ENCODE measurements at regions not wholly inside any gene's neighbourhood (a gene's known extent, or its start where the extent isn't known, plus 50 kb on each side); places are given as distances from the start of the nearest gene placed in this dataset.

DNA sequence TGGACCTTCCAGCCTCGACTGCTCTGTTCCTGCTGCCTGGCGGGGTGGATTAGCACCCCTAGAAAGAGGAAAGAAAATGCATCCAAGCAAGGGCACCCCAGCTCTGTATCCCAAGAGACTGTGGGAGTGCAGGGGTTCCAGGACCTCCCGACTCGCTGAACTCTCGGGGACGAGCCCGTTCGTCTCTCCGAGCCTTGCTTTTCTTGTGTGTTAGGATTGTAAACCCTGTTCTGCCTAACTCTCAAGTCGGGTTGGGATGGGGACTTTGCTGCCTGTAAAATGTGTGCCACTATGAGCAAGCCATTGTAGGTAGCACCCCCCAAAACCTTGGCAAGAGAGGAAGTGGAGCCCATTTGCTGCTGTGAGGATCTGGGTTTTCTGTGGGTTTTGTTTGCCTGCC is 73.2 kb upstream of the VRK1 start:
- Histone ChIP-seq H3K27me3 (ENCODE audit: low read length) (peaks cover 40% of the 10 kb centered on the region), H3K9ac (ENCODE audit: low read length) (no peak overlapping the region), H3K9me3 (ENCODE audit: low read length) (no peaks in the 10 kb centered on the region), H2AFZ (ENCODE audit: low read length) (no peak overlapping the region), H3K27ac (ENCODE audit: low read length) (no peak overlapping the region), H4K20me1 (ENCODE audit: low read length) (no peaks in the 10 kb centered on the region), H3K4me3 (ENCODE audit: low read length) (no peak overlapping the region), H3K79me2 (ENCODE audit: low read length) (no peaks in the 10 kb centered on the region), H3K9me2 (replicated peaks; ENCODE audit: low read length) (no peaks in the 10 kb centered on the region), H3F3A (ENCODE audit: low read length, unreplicated experiment) (no peaks in the 10 kb centered on the region), H3K4me1 (ENCODE audit: insufficient read depth, low read length) (no peaks in the 10 kb centered on the region), H3K4me2 (ENCODE audit: low read length) (no peak overlapping the region), H3K36me3 (ENCODE audit: low read depth, low read length) (no peaks in the 10 kb centered on the region)
- no peak for ATAC-seq
- ChIA-PET POLR2A (ENCODE audit: unreplicated experiment) (no interaction called here), CTCF (no interaction called here)
- no TSS peak for BruUV-seq (replicated peaks)
- TF ChIP-seq, protein P1, sequence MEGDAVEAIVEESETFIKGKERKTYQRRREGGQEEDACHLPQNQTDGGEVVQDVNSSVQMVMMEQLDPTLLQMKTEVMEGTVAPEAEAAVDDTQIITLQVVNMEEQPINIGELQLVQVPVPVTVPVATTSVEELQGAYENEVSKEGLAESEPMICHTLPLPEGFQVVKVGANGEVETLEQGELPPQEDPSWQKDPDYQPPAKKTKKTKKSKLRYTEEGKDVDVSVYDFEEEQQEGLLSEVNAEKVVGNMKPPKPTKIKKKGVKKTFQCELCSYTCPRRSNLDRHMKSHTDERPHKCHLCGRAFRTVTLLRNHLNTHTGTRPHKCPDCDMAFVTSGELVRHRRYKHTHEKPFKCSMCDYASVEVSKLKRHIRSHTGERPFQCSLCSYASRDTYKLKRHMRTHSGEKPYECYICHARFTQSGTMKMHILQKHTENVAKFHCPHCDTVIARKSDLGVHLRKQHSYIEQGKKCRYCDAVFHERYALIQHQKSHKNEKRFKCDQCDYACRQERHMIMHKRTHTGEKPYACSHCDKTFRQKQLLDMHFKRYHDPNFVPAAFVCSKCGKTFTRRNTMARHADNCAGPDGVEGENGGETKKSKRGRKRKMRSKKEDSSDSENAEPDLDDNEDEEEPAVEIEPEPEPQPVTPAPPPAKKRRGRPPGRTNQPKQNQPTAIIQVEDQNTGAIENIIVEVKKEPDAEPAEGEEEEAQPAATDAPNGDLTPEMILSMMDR (conservative IDR thresholded peaks at IDR 0.05; ENCODE audit: low read depth, low read length), result no peak
- TF ChIP-seq EZH2 (IDR thresholded peaks at IDR 0.05; ENCODE audit: low read length, unreplicated experiment) (no peak), EZH2phosphoT487 (IDR thresholded peaks at IDR 0.05; ENCODE audit: borderline replicate concordance, low read length) (no peak)
- no peak for DNase-seq
- intact Hi-C loops (cut with micrococcal nuclease), result no loop called here

DNA sequence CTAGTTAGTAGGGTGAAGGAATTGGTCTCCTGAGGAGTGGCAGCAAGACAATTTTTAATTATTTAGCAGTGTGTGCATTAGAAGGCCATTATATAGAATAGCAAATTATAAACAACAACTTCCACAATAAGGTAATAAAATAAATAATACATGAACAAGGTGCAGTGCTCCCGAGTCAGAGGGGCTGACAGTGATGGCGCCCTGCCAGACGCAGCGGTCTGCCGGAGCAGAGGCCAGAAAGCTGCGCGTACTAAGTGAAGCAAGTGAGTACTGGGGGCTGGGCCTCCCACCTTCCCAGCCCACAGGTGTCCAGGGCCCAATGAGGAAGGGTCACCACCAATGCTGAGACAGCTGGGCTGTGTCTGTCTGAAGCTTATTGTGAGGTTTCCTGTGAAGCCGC is 72.0 kb upstream of the VRK1 start:
- ChIA-PET POLR2A (ENCODE audit: unreplicated experiment) (no interaction called here), CTCF (no interaction called here)
- H3K4me1 ChIP-seq (ENCODE audit: insufficient read depth, low read length), result no peaks in the 10 kb centered on the region
- H3K79me2 ChIP-seq (ENCODE audit: low read length), result no peaks in the 10 kb centered on the region
- no peaks in the 10 kb centered on the region for H3K9me3 ChIP-seq (ENCODE audit: low read length)
- H3K27me3 ChIP-seq (ENCODE audit: low read length), result peaks cover 53% of the 10 kb centered on the region
- no peaks in the 10 kb centered on the region for H3K9me2 ChIP-seq (replicated peaks; ENCODE audit: low read length)
- no peak overlapping the region for H3K4me3 ChIP-seq (ENCODE audit: low read length)
- TF ChIP-seq EZH2 (IDR thresholded peaks at IDR 0.05; ENCODE audit: low read length, unreplicated experiment) (no peak), EZH2phosphoT487 (IDR thresholded peaks at IDR 0.05; ENCODE audit: borderline replicate concordance, low read length) (no peak)
- TF ChIP-seq, protein P1 (conservative IDR thresholded peaks at IDR 0.05; ENCODE audit: low read depth, low read length), result no peak
- H4K20me1 ChIP-seq (ENCODE audit: low read length), result no peaks in the 10 kb centered on the region
- no TSS peak for BruUV-seq (replicated peaks)
- no peak for DNase-seq
- ATAC-seq, result no peak
- no peak overlapping the region for H3K27ac ChIP-seq (ENCODE audit: low read length)
- no peak overlapping the region for H2AFZ ChIP-seq (ENCODE audit: low read length)
- no peaks in the 10 kb centered on the region for H3K36me3 ChIP-seq (ENCODE audit: low read depth, low read length)
- H3K9ac ChIP-seq (ENCODE audit: low read length), result no peak overlapping the region
- H3K4me2 ChIP-seq (ENCODE audit: low read length), result no peak overlapping the region
- no peaks in the 10 kb centered on the region for H3F3A ChIP-seq (ENCODE audit: low read length, unreplicated experiment)
- intact Hi-C loops (cut with micrococcal nuclease), result no loop called here

DNA sequence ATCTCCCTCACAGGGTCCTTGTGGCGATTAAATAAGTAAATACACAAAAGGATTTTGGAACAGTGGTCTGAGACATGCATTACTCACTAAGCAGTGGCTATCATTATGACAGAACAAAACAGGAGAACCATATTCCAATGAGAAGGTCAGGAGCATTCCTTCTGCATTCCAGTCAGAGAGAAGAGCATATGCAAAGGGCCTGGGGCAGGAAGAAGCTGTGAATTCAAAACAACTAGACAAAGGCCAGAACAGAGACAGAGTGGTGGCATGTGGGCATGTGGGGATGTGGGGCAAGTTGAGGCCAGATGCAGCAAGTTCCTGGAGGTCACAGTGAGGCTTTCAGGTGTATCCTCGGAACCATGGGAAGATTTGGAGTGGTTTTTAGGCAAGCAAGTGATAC is 70.1 kb upstream of the VRK1 start:
- Histone ChIP-seq H4K20me1 (ENCODE audit: low read length) (no peaks in the 10 kb centered on the region), H3K4me1 (ENCODE audit: insufficient read depth, low read length) (no peaks in the 10 kb centered on the region), H3K9me3 (ENCODE audit: low read length) (no peaks in the 10 kb centered on the region), H3K36me3 (ENCODE audit: low read depth, low read length) (no peaks in the 10 kb centered on the region), H3K4me2 (ENCODE audit: low read length) (no peak overlapping the region), H2AFZ (ENCODE audit: low read length) (no peak overlapping the region), H3K27me3 (ENCODE audit: low read length) (peaks cover 66% of the 10 kb centered on the region), H3K4me3 (ENCODE audit: low read length) (no peak overlapping the region), H3K9me2 (replicated peaks; ENCODE audit: low read length) (no peaks in the 10 kb centered on the region), H3K27ac (ENCODE audit: low read length) (no peak overlapping the region), H3K9ac (ENCODE audit: low read length) (no peak overlapping the region), H3F3A (ENCODE audit: low read length, unreplicated experiment) (no peaks in the 10 kb centered on the region), H3K79me2 (ENCODE audit: low read length) (no peaks in the 10 kb centered on the region)
- intact Hi-C loops (cut with micrococcal nuclease), result no loop called here
- POLR2A ChIA-PET (ENCODE audit: unreplicated experiment), result no interaction called here
- no peak for ATAC-seq
- no TSS peak for BruUV-seq (replicated peaks)
- CTCF ChIA-PET, result no interaction called here
- TF ChIP-seq, protein P1 (conservative IDR thresholded peaks at IDR 0.05; ENCODE audit: low read depth, low read length), result no peak
- TF ChIP-seq EZH2phosphoT487 (IDR thresholded peaks at IDR 0.05; ENCODE audit: borderline replicate concordance, low read length) (no peak), EZH2 (IDR thresholded peaks at IDR 0.05; ENCODE audit: low read length, unreplicated experiment) (no peak)
- no peak for DNase-seq

All from PC-3 (cell line).